WERI-Rb-1 (cell line): ENCODE measurements at regions not wholly inside any gene's neighbourhood (a gene's known extent, or its start where the extent isn't known, plus 50 kb on each side); places are given as distances from the start of the nearest gene placed in this dataset.

Experiments
- DNase-seq: peaks from one replicate; pipeline ENCODE4 v3.0.0-alpha.2; 2020
- H3K27ac ChIP-seq: fragments of 250-450 bp; sonication (Bioruptor Pico); 2 replicates; pipeline ENCODE4 v1.5.1; 2020; ENCODE audit warnings: mild to moderate bottlenecking, moderate library complexity
- H3K27me3 ChIP-seq: fragments of 250-450 bp; sonication (Bioruptor Pico); 2 replicates; pipeline ENCODE4 v1.5.1; 2021; ENCODE audit warnings: mild to moderate bottlenecking, low read depth, moderate library complexity; ENCODE audit not compliant: insufficient read depth, severe bottlenecking
- H3K36me3 ChIP-seq: fragments of 250-450 bp; sonication (Bioruptor Pico); 2 replicates; pipeline ENCODE4 v1.5.1; 2020; ENCODE audit warnings: mild to moderate bottlenecking, moderate library complexity
- H3K4me3 ChIP-seq: 2 replicates; pipeline ENCODE4 v1.5.1; 2011; ENCODE audit warnings: low read depth, mild to moderate bottlenecking, control low read depth, low read length
- H3K9me3 ChIP-seq: fragments of 250-450 bp; sonication (Bioruptor Pico); 2 replicates; pipeline ENCODE4 v1.5.1; 2021; ENCODE audit warnings: mild to moderate bottlenecking, moderate library complexity; ENCODE audit not compliant: severe bottlenecking
- CTCF ChIP-seq: IDR thresholded peaks from 2 replicates; pipeline ENCODE4 v1.5.1; 2011; ENCODE audit warnings: low read depth, mild to moderate bottlenecking, control low read depth, inconsistent platforms, low read length

- Histone ChIP-seq H3K27ac (no peak overlapping the region), H3K9me3 (no peaks in the 10 kb centered on the region), H3K27me3 (no peaks in the 10 kb centered on the region), H3K36me3 (no peaks in the 10 kb centered on the region), H3K4me3 (no peak overlapping the region)
- no peak for DNase-seq
- no peak for TF ChIP-seq CTCF
These were observed 369.6 kb upstream of the WWC1 start for GRCh38 chr5:167921796-167922195.

GRCh38 chr5:167923396-167923795, 368.0 kb upstream of the WWC1 start:
- no peak for TF ChIP-seq CTCF
- Histone ChIP-seq H3K4me3 (no peak overlapping the region), H3K27me3 (no peaks in the 10 kb centered on the region), H3K9me3 (no peaks in the 10 kb centered on the region), H3K27ac (no peak overlapping the region), H3K36me3 (no peaks in the 10 kb centered on the region)
- DNase-seq = no peak

- no peak for DNase-seq
- no peaks in the 10 kb centered on the region for H3K36me3 ChIP-seq
- no peaks in the 10 kb centered on the region for H3K9me3 ChIP-seq
- no peak overlapping the region for H3K4me3 ChIP-seq
- H3K27me3 ChIP-seq = no peaks in the 10 kb centered on the region
- TF ChIP-seq CTCF = no peak
- H3K27ac ChIP-seq = no peak overlapping the region
These were observed 361.6 kb upstream of the WWC1 start for GRCh38 chr5:167929841-167930240.

GRCh38 chr5:167934551-167934971, 356.9 kb upstream of the WWC1 start:
- H3K36me3 ChIP-seq = no peaks in the 10 kb centered on the region
- no peak for DNase-seq
- no peak overlapping the region for H3K4me3 ChIP-seq
- H3K27me3 ChIP-seq = no peaks in the 10 kb centered on the region
- TF ChIP-seq CTCF = no peak
- no peaks in the 10 kb centered on the region for H3K9me3 ChIP-seq
- H3K27ac ChIP-seq = no peak overlapping the region

GRCh38 chr5:167936022-167936421, 355.4 kb upstream of the WWC1 start:
- Histone ChIP-seq H3K9me3 (no peaks in the 10 kb centered on the region), H3K27me3 (no peaks in the 10 kb centered on the region), H3K36me3 (no peaks in the 10 kb centered on the region), H3K27ac (no peak overlapping the region), H3K4me3 (no peak overlapping the region)
- no peak for TF ChIP-seq CTCF
- no peak for DNase-seq

- no peak for TF ChIP-seq CTCF
- Histone ChIP-seq H3K27me3 (no peaks in the 10 kb centered on the region), H3K27ac (no peak overlapping the region), H3K9me3 (no peaks in the 10 kb centered on the region), H3K4me3 (no peak overlapping the region), H3K36me3 (no peaks in the 10 kb centered on the region)
- DNase-seq = no peak
These were observed 354.4 kb upstream of the WWC1 start for GRCh38 chr5:167936944-167937634.
